Astrocyte (in vitro differentiated cells and primary cell): ENCODE measurements at regions not wholly inside any gene's neighbourhood (a gene's known extent, or its start where the extent isn't known, plus 50 kb on each side); places are given as distances from the start of the nearest gene placed in this dataset.

Experiments
- DNase-seq: peaks from one replicate; pipeline ENCODE4 v3.0.0-alpha.2; 2010; ENCODE audit warnings: low read depth
- FAIRE-seq: peaks from 2 replicates; lab custom pipeline; 2011; peaks lifted over from hg19 to GRCh38; lab: Jason Lieb, UNC
- H2AFZ ChIP-seq: 2 replicates; pipeline ENCODE4 v1.6.0; 2012; ENCODE audit warnings: low read depth, low read length, inconsistent platforms
- H3K27ac ChIP-seq: 2 replicates; pipeline ENCODE4 v1.5.1; 2011; ENCODE audit warnings: low read depth, low read length, inconsistent platforms
- H3K27me3 ChIP-seq: 2 replicates; pipeline ENCODE4 v1.6.0; 2011; ENCODE audit warnings: low read length, inconsistent platforms; ENCODE audit not compliant: insufficient read depth
- H3K36me3 ChIP-seq: 2 replicates; pipeline ENCODE4 v1.5.1; 2011; ENCODE audit warnings: low read length, inconsistent platforms; ENCODE audit not compliant: insufficient read depth
- H3K4me1 ChIP-seq: 2 replicates; pipeline ENCODE4 v1.5.1; 2011; ENCODE audit warnings: low read length, inconsistent platforms; ENCODE audit not compliant: insufficient read depth
- H3K4me2 ChIP-seq: 2 replicates; pipeline ENCODE4 v1.6.0; 2012; ENCODE audit warnings: low read length, inconsistent platforms
- H3K4me3 ChIP-seq: 2 replicates; pipeline ENCODE4 v1.5.1; 2011; ENCODE audit warnings: low read depth, mild to moderate bottlenecking, low read length, inconsistent platforms; ENCODE audit not compliant: insufficient read depth
- H3K79me2 ChIP-seq: 2 replicates; pipeline ENCODE4 v1.6.0; 2012; ENCODE audit warnings: mild to moderate bottlenecking, low read length, inconsistent platforms; ENCODE audit not compliant: insufficient read depth
- H3K9ac ChIP-seq: 2 replicates; pipeline ENCODE4 v1.6.0; 2012; ENCODE audit warnings: mild to moderate bottlenecking, low read length, inconsistent platforms
- H3K9me3 ChIP-seq: 2 replicates; pipeline ENCODE4 v1.5.1; 2012; ENCODE audit warnings: low read depth, mild to moderate bottlenecking, low read length, inconsistent platforms; ENCODE audit not compliant: insufficient read depth
- H4K20me1 ChIP-seq: 2 replicates; pipeline ENCODE4 v1.6.0; 2012; ENCODE audit warnings: low read length, inconsistent platforms; ENCODE audit not compliant: insufficient read depth
- H3K27ac Mint-ChIP-seq: one replicate; pipeline ENCODE4 v1.8.0; 2021; ENCODE audit warnings: mild to moderate bottlenecking, mixed read lengths; ENCODE audit not compliant: unreplicated experiment
- H3K27me3 Mint-ChIP-seq: one replicate; pipeline ENCODE4 v1.8.0; 2021; ENCODE audit warnings: low read depth, mixed read lengths; ENCODE audit not compliant: unreplicated experiment
- H3K36me3 Mint-ChIP-seq: one replicate; pipeline ENCODE4 v1.8.0; 2021; ENCODE audit warnings: low read depth, mixed read lengths; ENCODE audit not compliant: unreplicated experiment
- H3K4me1 Mint-ChIP-seq: one replicate; pipeline ENCODE4 v1.8.0; 2021; ENCODE audit warnings: low read depth, mixed read lengths; ENCODE audit not compliant: unreplicated experiment
- H3K4me3 Mint-ChIP-seq: one replicate; pipeline ENCODE4 v1.8.0; 2021; ENCODE audit warnings: mild to moderate bottlenecking, moderate library complexity, mixed read lengths; ENCODE audit not compliant: unreplicated experiment
- H3K9me3 Mint-ChIP-seq: one replicate; pipeline ENCODE4 v1.8.0; 2021; ENCODE audit warnings: mild to moderate bottlenecking, mixed read lengths; ENCODE audit not compliant: unreplicated experiment
- CTCF ChIP-seq: IDR thresholded peaks from 2 replicates; pipeline ENCODE4 v1.5.1; 2011; ENCODE audit warnings: low read depth, mild to moderate bottlenecking, inconsistent platforms, low read length, moderate library complexity; ENCODE audit not compliant: insufficient read depth
- EZH2 ChIP-seq: IDR thresholded peaks from 2 replicates; pipeline ENCODE4 v1.6.1; 2012; ENCODE audit warnings: mild to moderate bottlenecking, low read length, inconsistent platforms; ENCODE audit not compliant: insufficient read depth

- H3K4me3 Mint-ChIP-seq, result no peak overlapping the region
- no peaks in the 10 kb centered on the region for H3K9me3 Mint-ChIP-seq
- Histone ChIP-seq H3K4me1 (no peaks in the 10 kb centered on the region), H3K27ac (no peak overlapping the region), H3K4me2 (no peak overlapping the region), H3K36me3 (no peaks in the 10 kb centered on the region), H3K79me2 (no peaks in the 10 kb centered on the region), H3K27me3 (no peaks in the 10 kb centered on the region), H2AFZ (no peak overlapping the region), H4K20me1 (no peaks in the 10 kb centered on the region), H3K4me3 (no peak overlapping the region), H3K9ac (no peak overlapping the region), H3K9me3 (no peaks in the 10 kb centered on the region)
- H3K4me1 Mint-ChIP-seq, result peaks cover 6% of the 10 kb centered on the region
- no peaks in the 10 kb centered on the region for H3K27me3 Mint-ChIP-seq
- DNase-seq (no peak), FAIRE-seq (no peak)
- TF ChIP-seq CTCF (no peak), EZH2 (no peak)
- H3K36me3 Mint-ChIP-seq, result no peaks in the 10 kb centered on the region
- H3K27ac Mint-ChIP-seq, result no peak overlapping the region
These were observed 845.2 kb downstream of the PCDH18 start for GRCh38 chr4:136687118-136687517.

GRCh38 chr4:136680761-136681160 lies 851.5 kb downstream of the PCDH18 start:
- no peak overlapping the region for H3K9ac ChIP-seq
- DNase-seq, result no peak
- H2AFZ ChIP-seq, result no peak overlapping the region
- Mint-ChIP-seq H3K27ac (no peak overlapping the region), H3K9me3 (no peaks in the 10 kb centered on the region), H3K27me3 (no peaks in the 10 kb centered on the region), H3K36me3 (no peaks in the 10 kb centered on the region), H3K4me1 (no peaks in the 10 kb centered on the region), H3K4me3 (no peak overlapping the region)
- TF ChIP-seq CTCF (no peak), EZH2 (no peak)
- no peaks in the 10 kb centered on the region for H3K9me3 ChIP-seq
- no peak for FAIRE-seq
- no peak overlapping the region for H3K4me3 ChIP-seq
- H3K27ac ChIP-seq, result no peak overlapping the region
- no peaks in the 10 kb centered on the region for H3K79me2 ChIP-seq
- no peaks in the 10 kb centered on the region for H4K20me1 ChIP-seq
- H3K27me3 ChIP-seq, result no peaks in the 10 kb centered on the region
- no peaks in the 10 kb centered on the region for H3K4me1 ChIP-seq
- H3K4me2 ChIP-seq, result no peak overlapping the region
- H3K36me3 ChIP-seq, result no peaks in the 10 kb centered on the region

- Mint-ChIP-seq H3K4me3 (no peak overlapping the region), H3K36me3 (no peaks in the 10 kb centered on the region)
- no peak overlapping the region for H3K9ac ChIP-seq
These were observed 852.0 kb downstream of the PCDH18 start for GRCh38 chr4:136680271-136680670.

More at GRCh38 chr4:136680271-136680670, 852.0 kb downstream of the PCDH18 start:
- Histone ChIP-seq H3K9me3 (no peaks in the 10 kb centered on the region), H3K79me2 (no peaks in the 10 kb centered on the region), H3K27ac (no peak overlapping the region), H3K4me1 (no peaks in the 10 kb centered on the region), H3K4me2 (no peak overlapping the region), H3K36me3 (no peaks in the 10 kb centered on the region), H3K27me3 (no peaks in the 10 kb centered on the region), H4K20me1 (no peaks in the 10 kb centered on the region), H2AFZ (no peak overlapping the region), H3K4me3 (no peak overlapping the region)
- Mint-ChIP-seq H3K4me1 (no peaks in the 10 kb centered on the region), H3K27ac (no peak overlapping the region), H3K27me3 (no peaks in the 10 kb centered on the region), H3K9me3 (no peaks in the 10 kb centered on the region)
- FAIRE-seq, result no peak
- TF ChIP-seq EZH2 (no peak), CTCF (no peak)
- no peak for DNase-seq
